ENCODE measurements at regions not wholly inside any gene's neighbourhood (a gene's known extent, or its start where the extent isn't known, plus 50 kb on each side); places are given as distances from the start of the nearest gene placed in this dataset.

- TF ChIP-seq EZH2 (IDR thresholded peaks at IDR 0.05; ENCODE audit: insufficient read depth, poor library complexity, severe bottlenecking) = no peak
- no peak for TF ChIP-seq EZH2phosphoT487 (IDR thresholded peaks at IDR 0.05; ENCODE audit: insufficient read depth, low read depth)
Measured at GRCh38 chr5:168167338-168167737, 124.1 kb upstream of the WWC1 start.
